Stimulated activated CD4-positive, alpha-beta T cell treated with anti-CD3 and anti-CD28 coated beads, Interleukin-15, amount 100 ng/mL, for 48 hours (primary cell): ENCODE measurements at regions not wholly inside any gene's neighbourhood (a gene's known extent, or its start where the extent isn't known, plus 50 kb on each side); places are given as distances from the start of the nearest gene placed in this dataset.

Source experiments
- DNase-seq, 2 donors: peaks; one replicate each; pipeline ENCODE4 v3.0.0-alpha.2; 2020; ENCODE audit warnings: low read depth in 2 of 2

GRCh38 chr18:53754154-53754553, 470.3 kb downstream of the MBD2 start:
- no peak for DNase-seq

GRCh38 chr18:53753601-53754000, 470.9 kb downstream of the MBD2 start:
- no peak for DNase-seq

GRCh38 chr18:53752781-53753367, 471.6 kb downstream of the MBD2 start:
- no peak for DNase-seq

GRCh38 chr18:53749766-53750165, 474.7 kb downstream of the MBD2 start:
- no peak for DNase-seq

GRCh38 chr18:53747663-53748160, 476.8 kb downstream of the MBD2 start:
- no peak for DNase-seq

GRCh38 chr18:53747210-53747609, 477.3 kb downstream of the MBD2 start:
- DNase-seq, result no peak

- no peak for DNase-seq
Measured at GRCh38 chr18:53745986-53746385, 478.5 kb downstream of the MBD2 start.

GRCh38 chr18:53745224-53745967, 479.1 kb downstream of the MBD2 start:
- no peak for DNase-seq

GRCh38 chr18:53739700-53740099, 484.8 kb downstream of the MBD2 start:
- DNase-seq, result no peak

- DNase-seq, result no peak
Measured at GRCh38 chr18:53735526-53735925, 488.9 kb downstream of the MBD2 start.

GRCh38 chr18:53715243-53715853, 509.1 kb downstream of the MBD2 start:
- no peak for DNase-seq

- DNase-seq, result no peak
Measured at GRCh38 chr18:53710080-53710479, 514.4 kb downstream of the MBD2 start.

GRCh38 chr18:53702480-53702879, 522.0 kb downstream of the MBD2 start:
- DNase-seq, result no peak

GRCh38 chr18:53701697-53702096, 522.8 kb downstream of the MBD2 start:
- DNase-seq, result no peak

GRCh38 chr18:53698907-53699306, 525.6 kb downstream of the MBD2 start:
- no peak for DNase-seq

GRCh38 chr18:53689886-53690285, 534.6 kb downstream of the MBD2 start:
- no peak for DNase-seq

- no peak for DNase-seq
Measured at GRCh38 chr18:53686965-53687364, 537.5 kb downstream of the MBD2 start.

GRCh38 chr18:53682796-53683195, 541.7 kb downstream of the MBD2 start:
- DNase-seq, result no peak

- no peak for DNase-seq
Measured at GRCh38 chr18:53677480-53677879, 547.0 kb downstream of the MBD2 start.

GRCh38 chr18:53665701-53666100, 558.8 kb downstream of the MBD2 start:
- no peak for DNase-seq

GRCh38 chr18:53664575-53664974, 559.9 kb downstream of the MBD2 start:
- no peak for DNase-seq

- DNase-seq, result no peak
Measured at GRCh38 chr18:53660306-53660705, 564.2 kb downstream of the MBD2 start.

- DNase-seq, result no peak
Measured at GRCh38 chr18:53657257-53657656, 567.2 kb downstream of the MBD2 start.
